Cerebellar nuclear complex (tissue), 1 donor: ENCODE measurements at regions not wholly inside any gene's neighbourhood (a gene's known extent, or its start where the extent isn't known, plus 50 kb on each side); places are given as distances from the start of the nearest gene placed in this dataset.

Source experiments
- DNase-seq, 2 experiments: peaks; one replicate each; lab custom pipeline; 2025; lab: John Stamatoyannopoulos, UW

DNA sequence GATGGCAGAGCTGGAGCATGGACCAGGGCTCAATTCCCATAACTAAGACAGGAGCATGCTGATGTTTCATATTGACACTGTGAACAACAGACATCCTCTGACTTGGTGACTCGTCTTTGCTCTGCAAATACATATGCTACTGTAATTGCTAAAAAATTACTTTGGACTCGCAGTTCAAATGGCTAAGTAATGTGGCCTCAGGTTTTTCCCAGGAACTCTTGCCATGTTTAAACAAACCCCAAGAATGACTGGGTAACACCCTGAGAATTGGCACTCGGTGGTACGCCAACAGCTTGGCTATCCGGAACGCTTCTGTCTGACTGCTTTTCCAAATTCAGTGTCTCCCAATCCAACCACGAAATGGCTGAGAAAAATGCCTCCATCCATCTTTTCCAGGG, 456.7 kb upstream of the THBS1 start:
- DNase-seq = no peak

- DNase-seq = no peak
Observed at GRCh38 chr15:39124553-39125171, 456.2 kb upstream of the THBS1 start.

DNA sequence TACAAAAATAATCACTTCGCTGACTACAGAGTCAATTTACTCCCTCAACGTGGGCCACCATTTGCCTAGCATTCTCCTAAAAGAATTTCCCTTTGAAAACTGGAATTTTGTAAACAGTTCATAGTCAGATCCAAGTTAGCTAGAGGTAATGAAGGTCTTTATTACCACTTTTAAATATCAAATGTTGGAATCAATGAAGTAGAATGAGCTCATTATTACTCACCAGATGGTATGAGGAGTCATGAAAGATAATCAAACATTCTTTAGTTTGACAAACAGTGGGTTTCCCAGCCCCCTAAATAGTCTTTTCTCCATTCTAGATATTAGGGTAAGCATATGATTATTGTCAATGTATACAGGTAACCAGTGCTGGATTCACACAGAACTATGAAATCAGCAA, 455.7 kb upstream of the THBS1 start:
- DNase-seq = no peak

DNA sequence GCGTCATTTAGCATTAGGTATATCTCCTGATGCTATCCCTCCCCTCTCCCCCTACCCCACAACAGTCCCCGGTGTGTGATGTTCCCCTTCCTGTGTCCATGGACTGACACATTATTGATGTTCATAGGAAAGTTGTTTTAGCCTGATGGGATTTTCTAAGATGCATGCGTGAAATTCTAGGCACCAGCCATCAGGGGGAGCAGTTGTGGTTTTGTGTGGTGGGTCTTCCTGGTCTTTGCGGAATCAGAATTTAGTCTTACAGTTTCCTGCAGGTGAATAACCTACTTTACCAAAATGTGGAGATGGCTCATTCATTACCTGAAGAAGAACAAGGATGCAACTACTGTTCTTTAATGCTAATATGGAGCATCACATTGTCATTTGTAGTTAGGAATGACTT, 455.0 kb upstream of the THBS1 start:
- no peak for DNase-seq

DNA sequence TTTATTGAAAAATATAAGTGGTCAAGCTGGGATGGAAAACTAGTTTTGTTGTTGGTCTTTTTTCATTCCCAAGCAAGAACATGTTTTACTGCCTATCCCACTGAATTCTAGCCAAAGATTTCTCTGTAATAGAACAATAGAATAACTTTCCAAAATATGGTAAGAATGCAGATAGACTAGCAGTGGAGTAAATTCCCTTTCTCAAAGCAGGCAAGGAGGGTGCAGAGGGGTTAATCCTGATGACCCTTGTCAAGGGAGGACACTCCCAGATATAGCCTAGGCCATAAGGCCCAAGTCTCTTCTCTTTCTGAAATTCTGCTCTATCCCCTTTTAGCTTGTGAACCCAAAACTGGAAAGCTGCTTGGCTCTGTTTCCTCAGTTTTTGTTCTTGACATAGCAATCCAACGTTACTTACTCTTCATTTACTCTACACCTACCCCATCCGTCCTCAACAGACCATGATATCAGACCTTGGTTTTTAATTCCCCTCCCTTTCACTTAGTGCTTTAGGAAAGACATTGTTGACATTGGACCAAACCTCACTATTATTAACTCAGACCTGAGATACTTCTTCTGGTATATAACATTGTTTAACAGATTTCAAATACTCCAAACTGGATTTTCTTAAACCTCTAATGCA, 453.6 kb upstream of the THBS1 start:
- no peak for DNase-seq

DNA sequence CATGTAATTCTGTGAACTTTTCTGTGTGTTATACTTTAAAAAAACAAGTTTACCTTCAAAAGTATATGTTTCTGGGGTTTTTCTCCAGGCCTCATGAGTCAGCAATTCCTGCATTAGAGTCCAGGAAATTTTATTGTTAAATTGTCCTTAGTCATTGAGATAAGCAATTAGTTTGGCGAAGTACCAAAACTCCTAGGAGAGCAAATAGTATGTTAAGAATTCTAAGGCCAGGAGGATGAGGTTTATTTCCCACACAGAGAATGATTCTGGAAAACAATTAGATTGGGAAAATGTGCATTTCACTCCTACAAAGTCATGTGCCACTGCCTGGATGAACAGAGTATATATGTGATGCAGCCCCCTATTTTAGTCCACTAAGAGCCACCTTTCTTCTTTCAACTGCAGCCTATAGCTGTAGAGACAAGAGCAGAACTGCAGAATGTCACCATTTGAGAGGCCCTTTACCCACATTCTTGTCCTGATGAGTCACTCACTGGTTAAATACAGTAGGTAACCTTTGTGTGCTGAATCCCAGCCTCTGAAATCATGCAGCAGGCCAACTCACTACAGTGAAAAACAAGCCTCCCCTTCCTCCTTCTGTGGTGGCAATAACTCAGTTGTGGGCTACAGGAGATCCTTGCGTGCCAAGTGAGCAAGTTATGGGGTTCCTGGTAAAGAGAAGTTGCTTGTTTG, 452.8 kb upstream of the THBS1 start:
- DNase-seq = no peak

- DNase-seq = no peak
Observed at GRCh38 chr15:39128746-39129145, 452.1 kb upstream of the THBS1 start.

DNA sequence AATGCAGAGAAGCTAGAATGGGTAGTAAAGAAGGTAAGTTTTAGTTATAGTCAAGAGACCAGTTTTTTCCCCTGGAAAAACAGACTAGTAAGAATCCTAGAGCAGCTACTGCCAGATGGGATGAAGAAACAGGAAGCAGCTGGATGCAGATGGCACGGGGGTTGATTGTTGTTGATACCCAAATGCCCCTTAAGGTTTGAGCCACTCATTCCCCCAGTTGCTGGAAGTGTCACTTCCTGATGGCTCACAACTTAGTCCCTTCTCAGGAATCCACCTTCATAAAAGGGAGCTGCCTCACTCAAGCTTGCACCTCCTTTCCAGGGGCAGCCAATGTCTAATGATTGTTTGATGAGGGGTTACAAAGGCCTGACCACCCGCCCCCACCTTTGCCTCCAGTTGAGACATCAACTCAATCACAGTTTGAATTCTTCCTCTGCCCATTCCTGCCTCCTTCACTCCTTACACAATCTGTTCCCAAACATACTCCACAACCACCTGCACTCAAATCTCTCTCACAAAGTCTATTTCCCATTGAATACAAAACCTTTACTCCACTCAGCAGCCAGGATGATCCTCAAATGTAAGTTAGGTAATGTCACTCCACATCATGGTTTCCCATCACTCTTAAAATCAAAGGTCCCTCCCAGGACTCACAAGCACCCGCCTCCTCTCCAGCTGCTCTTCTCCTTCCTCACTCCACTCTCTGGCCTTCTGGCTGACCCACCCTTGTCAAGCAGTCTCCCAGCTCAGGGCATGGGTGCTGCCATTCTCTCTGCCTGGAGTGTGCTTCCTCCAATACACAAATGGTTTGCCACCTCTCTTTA, 450.1 kb upstream of the THBS1 start:
- DNase-seq = no peak

DNA sequence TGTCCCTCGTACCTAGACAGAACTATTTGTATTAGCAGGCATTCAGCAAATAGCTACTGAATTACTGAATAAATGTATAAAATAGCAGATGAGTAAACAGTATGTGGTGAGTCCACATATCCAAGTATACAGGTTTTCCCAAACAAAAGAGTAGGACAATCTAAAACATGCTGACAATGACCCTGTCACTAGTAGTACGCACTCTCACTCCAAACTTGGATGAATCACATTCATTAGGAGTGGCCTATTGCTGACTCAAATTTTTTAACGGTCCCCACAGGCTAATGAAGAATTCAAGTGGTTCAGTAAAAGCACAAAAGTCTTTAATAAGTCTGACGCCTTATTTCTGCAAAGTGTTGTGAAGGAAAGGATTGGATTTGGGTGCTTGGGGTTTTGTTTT, 449.3 kb upstream of the THBS1 start:
- DNase-seq = no peak

DNA sequence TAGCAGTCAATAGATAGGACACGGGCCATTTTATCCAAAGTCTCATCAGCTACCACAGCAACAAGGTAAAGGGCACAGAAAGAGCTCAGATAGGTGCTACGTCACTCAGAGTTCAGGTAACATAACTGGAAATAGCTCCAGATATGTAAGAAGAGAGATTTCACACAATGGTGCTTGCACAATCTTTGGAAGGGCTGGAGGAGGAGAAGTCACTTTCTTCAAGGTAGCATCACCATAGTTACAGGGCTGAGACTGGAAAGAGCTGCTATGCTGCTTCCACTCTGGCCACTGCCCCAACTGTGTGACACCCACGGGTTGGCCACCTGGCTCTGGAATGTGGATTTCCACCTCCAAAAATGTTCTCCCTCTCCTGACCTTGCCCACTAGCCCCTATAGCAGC, 448.8 kb upstream of the THBS1 start:
- no peak for DNase-seq

DNA sequence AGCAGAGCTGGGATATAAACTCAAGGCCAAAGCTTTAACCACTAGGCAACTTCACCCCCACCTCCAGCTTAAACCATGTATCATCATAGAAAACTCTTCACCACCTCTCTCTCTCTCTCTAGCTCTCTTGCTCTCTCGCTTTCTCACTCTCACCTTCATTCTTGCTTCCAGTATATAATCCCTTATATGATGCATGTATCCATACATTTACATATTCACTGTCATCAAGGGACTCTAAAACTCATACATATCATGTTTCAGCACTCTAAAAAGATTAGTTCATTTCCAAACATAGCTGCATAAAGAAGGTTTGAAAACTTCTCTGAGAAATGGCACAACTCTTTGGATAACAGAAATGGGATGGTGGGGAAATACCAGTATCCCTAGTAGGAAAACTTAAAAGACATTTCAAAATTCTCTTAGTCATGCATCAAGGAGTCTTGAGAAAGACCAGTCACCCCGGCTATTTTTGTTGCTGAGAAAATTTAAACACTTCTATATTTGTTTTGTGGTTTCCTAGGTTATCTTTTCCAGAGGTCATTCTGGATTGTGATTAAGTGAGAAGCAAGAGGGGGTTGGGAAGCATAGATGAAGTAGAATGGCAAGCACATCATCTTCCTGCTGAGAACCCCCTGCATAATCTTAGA, 447.8 kb upstream of the THBS1 start:
- no peak for DNase-seq

DNA sequence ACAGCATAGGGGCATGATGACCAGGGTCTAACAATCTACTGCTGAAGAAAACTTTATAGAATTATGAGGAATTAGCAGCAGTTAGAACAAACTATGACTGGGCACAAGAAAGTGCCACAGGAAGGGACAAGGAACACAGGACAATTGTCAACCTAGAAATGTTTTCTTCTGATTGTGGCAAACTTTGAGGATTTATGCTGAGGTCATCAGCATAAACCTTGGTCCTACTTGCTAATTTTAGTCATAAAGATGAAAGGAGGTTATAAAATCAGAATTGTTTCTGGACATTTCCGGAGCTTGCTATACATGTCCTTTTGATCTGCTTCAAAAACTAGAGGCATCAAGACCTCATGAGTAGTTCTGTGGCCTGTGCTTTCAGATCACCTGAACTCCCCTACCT, 446.6 kb upstream of the THBS1 start:
- DNase-seq = no peak

DNA sequence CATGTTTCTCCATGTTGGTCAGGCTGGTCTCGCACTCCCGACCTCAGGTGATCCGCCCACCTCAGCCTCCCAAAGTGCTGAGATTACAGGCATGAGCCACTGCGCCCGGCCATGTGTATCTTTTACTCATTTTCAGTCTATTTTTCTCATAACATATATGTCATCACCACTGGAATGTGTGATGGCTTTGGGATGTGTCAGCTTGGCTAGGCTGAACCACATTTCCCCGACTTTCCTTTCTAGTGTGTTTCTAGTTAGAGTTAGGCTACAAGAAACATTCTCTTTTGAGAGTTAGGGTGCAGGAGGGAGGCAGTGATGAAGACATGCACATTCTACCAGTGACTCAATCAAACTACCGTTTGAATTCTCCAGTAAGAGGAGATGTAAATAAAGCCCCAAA, 444.9 kb upstream of the THBS1 start:
- DNase-seq = no peak

DNA sequence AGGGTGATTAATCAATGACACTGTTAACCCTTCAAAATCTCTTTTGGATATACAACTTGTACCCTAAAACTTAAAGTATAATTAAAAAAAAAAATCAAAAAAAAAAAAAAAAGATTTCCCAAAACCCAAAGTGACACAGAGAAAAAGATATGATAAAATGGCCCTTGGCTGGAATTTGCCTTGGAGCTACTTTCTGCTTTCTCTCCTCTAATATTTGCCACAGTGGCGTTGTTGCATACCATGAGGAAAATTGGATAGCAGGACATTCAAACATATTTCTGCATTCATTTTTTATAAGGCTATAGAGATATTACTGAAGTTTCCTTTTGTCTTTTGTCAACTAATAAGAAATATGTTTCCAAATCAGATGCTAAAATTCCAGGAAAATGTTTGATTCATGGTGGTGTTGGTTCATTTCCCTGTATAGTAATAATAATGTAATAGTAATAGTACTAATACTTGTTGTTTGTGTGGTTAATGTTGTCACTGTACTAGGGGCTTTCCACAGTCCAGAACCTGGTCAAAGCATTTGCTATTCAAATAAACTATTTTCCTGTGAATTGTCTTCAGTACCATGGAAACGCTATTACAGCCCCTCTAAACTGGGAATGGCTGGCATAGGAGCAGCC, 441.3 kb upstream of the THBS1 start:
- DNase-seq = no peak

DNA sequence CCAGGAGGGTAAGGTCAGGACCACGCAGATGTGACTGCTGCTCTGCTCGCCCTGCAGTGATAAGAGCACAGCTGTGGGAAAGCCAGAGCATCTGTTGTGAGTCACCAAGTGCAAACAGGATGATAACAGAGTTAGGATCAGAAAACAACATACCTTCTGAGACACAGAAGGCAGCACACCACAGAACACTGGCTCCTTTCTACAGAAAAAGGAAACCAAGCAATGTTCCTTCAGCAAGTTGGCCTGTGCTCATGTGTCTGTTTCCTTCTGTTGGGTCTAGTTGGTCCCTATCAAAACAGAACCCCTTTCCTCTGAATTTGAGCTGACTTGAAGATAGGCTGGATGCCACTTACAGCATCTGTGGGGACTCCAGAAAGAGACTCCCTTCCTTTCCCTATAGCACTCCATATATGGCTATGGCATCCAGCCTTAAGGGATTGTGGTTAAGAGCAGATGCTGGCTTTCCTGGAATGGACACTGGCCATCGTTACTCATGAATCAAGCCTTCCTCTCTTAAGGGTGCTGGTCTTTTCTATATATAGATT, 440.7 kb upstream of the THBS1 start:
- no peak for DNase-seq

GRCh38 chr15:39142500-39142899, 438.4 kb upstream of the THBS1 start:
- no peak for DNase-seq

DNA sequence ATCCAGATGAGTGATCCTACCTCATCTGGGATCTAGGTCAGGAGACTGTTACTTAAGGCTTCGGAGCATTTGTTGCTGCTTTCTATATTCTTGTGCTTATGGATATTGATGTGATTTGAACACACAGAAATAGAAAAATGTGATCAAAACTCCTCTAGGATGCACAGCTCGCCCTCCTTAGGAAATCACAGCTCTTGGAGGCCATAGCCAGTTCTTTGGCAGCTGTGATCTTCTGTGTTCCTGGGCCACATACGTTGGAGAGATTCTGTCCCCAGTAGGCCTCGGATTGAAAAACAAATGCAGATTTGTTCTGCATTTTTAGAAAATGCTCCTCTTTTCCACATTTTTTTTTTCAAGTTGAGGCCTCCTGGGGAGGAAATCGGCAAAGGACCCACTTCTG, 437.4 kb upstream of the THBS1 start:
- DNase-seq = no peak

GRCh38 chr15:39144051-39144450, 436.8 kb upstream of the THBS1 start:
- no peak for DNase-seq

- DNase-seq = no peak
Observed at GRCh38 chr15:39144613-39145499, 436.0 kb upstream of the THBS1 start.

- no peak for DNase-seq
Observed at GRCh38 chr15:39145854-39146625, 434.8 kb upstream of the THBS1 start.
